ENCODE measurements at regions not wholly inside any gene's neighbourhood (a gene's known extent, or its start where the extent isn't known, plus 50 kb on each side); places are given as distances from the start of the nearest gene placed in this dataset.

DNA sequence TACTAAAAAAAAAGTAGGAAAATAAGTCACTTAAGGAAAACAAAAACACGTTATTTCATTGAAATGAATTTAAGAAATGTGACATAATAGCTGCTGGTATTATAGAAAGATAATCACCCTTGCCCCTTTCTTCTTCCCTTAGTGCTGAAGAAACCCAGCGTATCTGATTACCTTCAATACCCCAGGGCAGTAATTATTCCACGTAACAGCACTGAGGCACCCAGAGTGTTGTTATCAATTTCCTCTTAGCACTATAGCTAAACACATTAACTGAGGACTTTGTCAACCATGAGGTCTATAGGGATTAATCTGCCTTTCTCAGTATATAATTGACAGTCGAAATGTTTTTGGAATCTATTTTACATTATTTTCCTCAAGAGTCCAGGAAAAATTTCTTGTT lies 180.0 kb upstream of the NXPH2 start:
- TF ChIP-seq, protein P1, sequence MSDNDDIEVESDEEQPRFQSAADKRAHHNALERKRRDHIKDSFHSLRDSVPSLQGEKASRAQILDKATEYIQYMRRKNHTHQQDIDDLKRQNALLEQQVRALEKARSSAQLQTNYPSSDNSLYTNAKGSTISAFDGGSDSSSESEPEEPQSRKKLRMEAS (IDR thresholded peaks at IDR 0.05; ENCODE audit: low read depth, low read length): no peak
- no peak for TF ChIP-seq MYC (IDR thresholded peaks at IDR 0.05; ENCODE audit: low read depth, low read length)

Data from NB4 (cell line).